ENCODE measurements at regions not wholly inside any gene's neighbourhood (a gene's known extent, or its start where the extent isn't known, plus 50 kb on each side); places are given as distances from the start of the nearest gene placed in this dataset.

DNA sequence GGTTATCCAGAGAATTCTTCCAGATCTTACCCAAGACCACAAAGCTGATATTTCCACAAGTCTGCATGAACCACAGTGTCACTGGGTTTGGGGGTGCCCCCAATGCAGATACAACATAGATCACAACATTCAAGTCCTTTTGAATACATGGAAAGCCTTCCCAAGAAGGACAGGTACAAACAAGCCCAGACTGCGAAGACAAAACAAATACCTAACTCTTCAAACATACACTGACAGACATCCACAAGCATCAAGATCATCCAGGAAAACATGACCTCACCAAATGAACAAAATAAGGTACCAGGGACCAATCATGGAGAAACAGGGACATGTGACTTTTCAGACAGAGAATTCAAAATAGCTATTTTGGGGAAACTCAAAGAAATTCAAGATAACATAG, 93.1 kb downstream of the MDH1 start:
- CTCF ChIA-PET, result interaction anchor here (2.1 kb wide), 1 partner anchor 179 kb away, joined by 9 read pairs; no protein-coding TSS in a partner anchor
- Histone ChIP-seq H3K79me2 (ENCODE audit: insufficient read depth) (no peaks in the 10 kb centered on the region), H3K4me1 (ENCODE audit: control insufficient read depth in 1 of 2, insufficient read depth in 2 of 2, low read depth in 1 of 2, low read length in 1 of 2) (no peaks in the 10 kb centered on the region), H4K20me1 (ENCODE audit: insufficient read depth) (no peaks in the 10 kb centered on the region), H3K4me3 (ENCODE audit: low read depth in 2 of 2, low read length in 1 of 2) (no peak overlapping the region), H2AFZ (ENCODE audit: low read depth) (no peak overlapping the region), H3F3A (replicated peaks; ENCODE audit: insufficient read depth) (no peaks in the 10 kb centered on the region), H3K36me3 (replicated peaks in 1 of 2; ENCODE audit: control insufficient read depth in 1 of 2, insufficient read depth in 2 of 2, low read length in 1 of 2) (no peaks in the 10 kb centered on the region), H3K27me3 (ENCODE audit: insufficient read depth) (no peaks in the 10 kb centered on the region), H3K9me3 (no peaks in the 10 kb centered on the region), H3K4me2 (no peak overlapping the region), H3K9me2 (no peaks in the 10 kb centered on the region), H3K9ac (no peak overlapping the region), H3K27ac (ENCODE audit: low read depth in 2 of 2, low read length in 1 of 2) (no peak overlapping the region)
- TF ChIP-seq, protein P1, sequence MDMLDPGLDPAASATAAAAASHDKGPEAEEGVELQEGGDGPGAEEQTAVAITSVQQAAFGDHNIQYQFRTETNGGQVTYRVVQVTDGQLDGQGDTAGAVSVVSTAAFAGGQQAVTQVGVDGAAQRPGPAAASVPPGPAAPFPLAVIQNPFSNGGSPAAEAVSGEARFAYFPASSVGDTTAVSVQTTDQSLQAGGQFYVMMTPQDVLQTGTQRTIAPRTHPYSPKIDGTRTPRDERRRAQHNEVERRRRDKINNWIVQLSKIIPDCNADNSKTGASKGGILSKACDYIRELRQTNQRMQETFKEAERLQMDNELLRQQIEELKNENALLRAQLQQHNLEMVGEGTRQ (IDR thresholded peaks at IDR 0.05; ENCODE audit: borderline replicate concordance, low read depth, low read length), result no peak
- TF ChIP-seq RFX5 (IDR thresholded peaks at IDR 0.05; ENCODE audit: low read length), result no peak
- no peak for TF ChIP-seq MXI1 (IDR thresholded peaks at IDR 0.05; ENCODE audit: low read depth, low read length)
- no peak for TF ChIP-seq MEF2A (IDR thresholded peaks at IDR 0.05; ENCODE audit: borderline replicate concordance, low read depth)
- TF ChIP-seq RXRA (IDR thresholded peaks at IDR 0.05; ENCODE audit: borderline replicate concordance, low read depth), result no peak
- no peak for TF ChIP-seq RAD21 (IDR thresholded peaks at IDR 0.05; ENCODE audit: low read length)
- TF ChIP-seq, protein P2, sequence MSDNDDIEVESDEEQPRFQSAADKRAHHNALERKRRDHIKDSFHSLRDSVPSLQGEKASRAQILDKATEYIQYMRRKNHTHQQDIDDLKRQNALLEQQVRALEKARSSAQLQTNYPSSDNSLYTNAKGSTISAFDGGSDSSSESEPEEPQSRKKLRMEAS (IDR thresholded peaks at IDR 0.05; ENCODE audit: low read depth), result no peak
- no peak for TF ChIP-seq FOXJ3 (CRISPR knock-in tag; IDR thresholded peaks at IDR 0.05)
- TF ChIP-seq, protein P3, sequence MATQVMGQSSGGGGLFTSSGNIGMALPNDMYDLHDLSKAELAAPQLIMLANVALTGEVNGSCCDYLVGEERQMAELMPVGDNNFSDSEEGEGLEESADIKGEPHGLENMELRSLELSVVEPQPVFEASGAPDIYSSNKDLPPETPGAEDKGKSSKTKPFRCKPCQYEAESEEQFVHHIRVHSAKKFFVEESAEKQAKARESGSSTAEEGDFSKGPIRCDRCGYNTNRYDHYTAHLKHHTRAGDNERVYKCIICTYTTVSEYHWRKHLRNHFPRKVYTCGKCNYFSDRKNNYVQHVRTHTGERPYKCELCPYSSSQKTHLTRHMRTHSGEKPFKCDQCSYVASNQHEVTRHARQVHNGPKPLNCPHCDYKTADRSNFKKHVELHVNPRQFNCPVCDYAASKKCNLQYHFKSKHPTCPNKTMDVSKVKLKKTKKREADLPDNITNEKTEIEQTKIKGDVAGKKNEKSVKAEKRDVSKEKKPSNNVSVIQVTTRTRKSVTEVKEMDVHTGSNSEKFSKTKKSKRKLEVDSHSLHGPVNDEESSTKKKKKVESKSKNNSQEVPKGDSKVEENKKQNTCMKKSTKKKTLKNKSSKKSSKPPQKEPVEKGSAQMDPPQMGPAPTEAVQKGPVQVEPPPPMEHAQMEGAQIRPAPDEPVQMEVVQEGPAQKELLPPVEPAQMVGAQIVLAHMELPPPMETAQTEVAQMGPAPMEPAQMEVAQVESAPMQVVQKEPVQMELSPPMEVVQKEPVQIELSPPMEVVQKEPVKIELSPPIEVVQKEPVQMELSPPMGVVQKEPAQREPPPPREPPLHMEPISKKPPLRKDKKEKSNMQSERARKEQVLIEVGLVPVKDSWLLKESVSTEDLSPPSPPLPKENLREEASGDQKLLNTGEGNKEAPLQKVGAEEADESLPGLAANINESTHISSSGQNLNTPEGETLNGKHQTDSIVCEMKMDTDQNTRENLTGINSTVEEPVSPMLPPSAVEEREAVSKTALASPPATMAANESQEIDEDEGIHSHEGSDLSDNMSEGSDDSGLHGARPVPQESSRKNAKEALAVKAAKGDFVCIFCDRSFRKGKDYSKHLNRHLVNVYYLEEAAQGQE (IDR thresholded peaks at IDR 0.05; ENCODE audit: low read depth, low read length), result no peak
- TF ChIP-seq TCF12 (IDR thresholded peaks at IDR 0.05), result no peak
- no peak for TF ChIP-seq POLR2AphosphoS5 (IDR thresholded peaks at IDR 0.05; ENCODE audit: low read depth, low read length)
- no peak for TF ChIP-seq SMC3 (IDR thresholded peaks at IDR 0.05; ENCODE audit: low read depth, low read length)
- TF ChIP-seq, protein P4, sequence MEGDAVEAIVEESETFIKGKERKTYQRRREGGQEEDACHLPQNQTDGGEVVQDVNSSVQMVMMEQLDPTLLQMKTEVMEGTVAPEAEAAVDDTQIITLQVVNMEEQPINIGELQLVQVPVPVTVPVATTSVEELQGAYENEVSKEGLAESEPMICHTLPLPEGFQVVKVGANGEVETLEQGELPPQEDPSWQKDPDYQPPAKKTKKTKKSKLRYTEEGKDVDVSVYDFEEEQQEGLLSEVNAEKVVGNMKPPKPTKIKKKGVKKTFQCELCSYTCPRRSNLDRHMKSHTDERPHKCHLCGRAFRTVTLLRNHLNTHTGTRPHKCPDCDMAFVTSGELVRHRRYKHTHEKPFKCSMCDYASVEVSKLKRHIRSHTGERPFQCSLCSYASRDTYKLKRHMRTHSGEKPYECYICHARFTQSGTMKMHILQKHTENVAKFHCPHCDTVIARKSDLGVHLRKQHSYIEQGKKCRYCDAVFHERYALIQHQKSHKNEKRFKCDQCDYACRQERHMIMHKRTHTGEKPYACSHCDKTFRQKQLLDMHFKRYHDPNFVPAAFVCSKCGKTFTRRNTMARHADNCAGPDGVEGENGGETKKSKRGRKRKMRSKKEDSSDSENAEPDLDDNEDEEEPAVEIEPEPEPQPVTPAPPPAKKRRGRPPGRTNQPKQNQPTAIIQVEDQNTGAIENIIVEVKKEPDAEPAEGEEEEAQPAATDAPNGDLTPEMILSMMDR (IDR thresholded peaks at IDR 0.05), result no peak
- TF ChIP-seq TEAD4 (IDR thresholded peaks at IDR 0.05; ENCODE audit: borderline replicate concordance, insufficient read depth), result no peak
- no peak for TF ChIP-seq NRF1 (IDR thresholded peaks at IDR 0.05; ENCODE audit: low read depth, low read length)
- TF ChIP-seq, protein P5, sequence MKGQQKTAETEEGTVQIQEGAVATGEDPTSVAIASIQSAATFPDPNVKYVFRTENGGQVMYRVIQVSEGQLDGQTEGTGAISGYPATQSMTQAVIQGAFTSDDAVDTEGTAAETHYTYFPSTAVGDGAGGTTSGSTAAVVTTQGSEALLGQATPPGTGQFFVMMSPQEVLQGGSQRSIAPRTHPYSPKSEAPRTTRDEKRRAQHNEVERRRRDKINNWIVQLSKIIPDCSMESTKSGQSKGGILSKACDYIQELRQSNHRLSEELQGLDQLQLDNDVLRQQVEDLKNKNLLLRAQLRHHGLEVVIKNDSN (IDR thresholded peaks at IDR 0.05; ENCODE audit: borderline replicate concordance, low read depth), result no peak
- TF ChIP-seq, protein P6, sequence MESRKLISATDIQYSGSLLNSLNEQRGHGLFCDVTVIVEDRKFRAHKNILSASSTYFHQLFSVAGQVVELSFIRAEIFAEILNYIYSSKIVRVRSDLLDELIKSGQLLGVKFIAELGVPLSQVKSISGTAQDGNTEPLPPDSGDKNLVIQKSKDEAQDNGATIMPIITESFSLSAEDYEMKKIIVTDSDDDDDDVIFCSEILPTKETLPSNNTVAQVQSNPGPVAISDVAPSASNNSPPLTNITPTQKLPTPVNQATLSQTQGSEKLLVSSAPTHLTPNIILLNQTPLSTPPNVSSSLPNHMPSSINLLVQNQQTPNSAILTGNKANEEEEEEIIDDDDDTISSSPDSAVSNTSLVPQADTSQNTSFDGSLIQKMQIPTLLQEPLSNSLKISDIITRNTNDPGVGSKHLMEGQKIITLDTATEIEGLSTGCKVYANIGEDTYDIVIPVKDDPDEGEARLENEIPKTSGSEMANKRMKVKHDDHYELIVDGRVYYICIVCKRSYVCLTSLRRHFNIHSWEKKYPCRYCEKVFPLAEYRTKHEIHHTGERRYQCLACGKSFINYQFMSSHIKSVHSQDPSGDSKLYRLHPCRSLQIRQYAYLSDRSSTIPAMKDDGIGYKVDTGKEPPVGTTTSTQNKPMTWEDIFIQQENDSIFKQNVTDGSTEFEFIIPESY (IDR thresholded peaks at IDR 0.05; ENCODE audit: borderline replicate concordance, low read depth), result no peak
- POLR2A ChIA-PET, result no interaction called here
- DNase-seq, result no peak
- WGBS (ENCODE audit: low lambda C conversion rate), result 79% methylated on average over 1 of the region's 1 CpG

Data from SK-N-SH (cell line).